ENCODE measurements at regions not wholly inside any gene's neighbourhood (a gene's known extent, or its start where the extent isn't known, plus 50 kb on each side); places are given as distances from the start of the nearest gene placed in this dataset.
"Not testable (repeated sequence)": the region's sequence is repeated elsewhere in the genome, so short reads cannot be mapped to it uniquely, and the experiment has no call there.

DNA sequence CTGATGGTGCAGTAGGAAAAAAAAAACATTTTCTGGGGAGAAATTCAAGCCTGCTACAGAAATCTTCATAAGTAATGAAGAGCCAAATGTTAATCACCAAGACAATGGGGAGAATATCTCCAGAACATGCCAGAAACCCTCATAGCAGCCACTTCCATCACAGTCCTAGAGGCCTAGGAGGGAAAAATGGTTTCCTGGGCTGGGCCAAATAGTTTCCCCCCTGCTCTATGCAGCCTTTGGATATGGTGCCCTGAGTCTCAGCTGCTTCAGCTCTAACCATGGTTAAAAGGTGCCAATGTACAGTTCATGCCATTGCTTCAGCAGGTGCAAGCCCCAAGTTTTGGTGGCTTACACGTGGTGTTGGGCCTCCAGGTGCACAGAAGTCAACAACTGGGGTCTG is 113.1 kb downstream of the ZNF648 start:
- no peak for DNase-seq (ENCODE audit: low spot score)

DNA sequence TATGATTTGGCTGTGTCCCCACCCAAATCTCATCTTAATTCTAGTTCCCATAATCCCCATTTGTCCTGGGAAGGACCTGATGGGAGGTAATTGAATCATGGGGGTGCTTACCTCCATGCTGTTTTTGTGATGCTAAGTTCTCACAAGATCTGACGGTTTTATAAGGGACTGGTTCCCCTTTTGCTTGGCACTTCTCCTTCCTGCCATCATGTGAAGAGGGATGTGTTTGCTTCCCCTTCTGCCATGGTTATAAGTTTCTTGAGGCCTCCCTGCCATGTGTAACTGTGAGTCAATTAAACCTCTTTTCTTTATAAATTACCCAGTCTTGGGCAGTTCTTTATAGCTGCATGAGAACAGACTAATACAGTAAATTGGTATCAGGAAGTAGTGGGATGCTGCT is 114.1 kb downstream of the ZNF648 start:
- DNase-seq (ENCODE audit: low spot score) = no peak

DNA sequence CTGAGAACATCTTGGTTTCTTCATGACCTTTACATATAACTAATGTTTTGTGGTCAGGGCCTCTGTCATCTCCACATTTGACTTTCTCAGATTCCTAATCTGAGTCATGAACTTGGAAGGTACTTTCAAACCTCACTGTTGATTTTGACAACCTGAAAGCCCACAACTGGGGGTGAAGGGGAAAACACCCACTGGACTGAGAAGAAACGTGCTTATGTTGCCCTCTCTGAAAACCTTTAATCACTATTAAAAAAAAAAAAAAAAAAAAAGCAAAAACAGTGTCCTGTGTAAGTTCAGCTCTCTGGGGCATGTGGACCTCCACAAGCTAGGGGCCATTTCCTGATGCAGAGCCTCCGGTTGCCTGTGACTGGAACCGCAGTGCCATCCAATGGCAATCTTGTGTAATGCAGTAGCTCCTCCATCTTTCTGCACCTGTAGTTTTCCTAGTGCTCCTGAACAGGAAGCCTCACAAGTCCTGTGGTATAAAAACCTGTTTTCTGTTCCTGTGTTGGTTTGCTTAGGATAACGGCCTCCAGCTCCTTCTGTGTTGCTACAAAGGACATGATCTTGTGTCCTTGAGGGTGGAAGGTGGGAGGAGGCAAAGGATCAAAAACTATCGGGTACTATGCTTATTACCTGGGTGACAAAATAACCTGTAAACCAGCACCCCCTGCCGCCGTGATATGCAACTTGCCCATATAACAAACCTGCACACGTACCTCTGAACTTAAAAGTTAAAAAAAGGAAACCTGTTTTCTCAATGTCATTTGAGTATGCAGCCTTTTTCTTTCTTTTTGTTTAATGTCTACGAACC is 124.5 kb downstream of the ZNF648 start:
- DNase-seq (ENCODE audit: low spot score) = peak; percentile 83

DNA sequence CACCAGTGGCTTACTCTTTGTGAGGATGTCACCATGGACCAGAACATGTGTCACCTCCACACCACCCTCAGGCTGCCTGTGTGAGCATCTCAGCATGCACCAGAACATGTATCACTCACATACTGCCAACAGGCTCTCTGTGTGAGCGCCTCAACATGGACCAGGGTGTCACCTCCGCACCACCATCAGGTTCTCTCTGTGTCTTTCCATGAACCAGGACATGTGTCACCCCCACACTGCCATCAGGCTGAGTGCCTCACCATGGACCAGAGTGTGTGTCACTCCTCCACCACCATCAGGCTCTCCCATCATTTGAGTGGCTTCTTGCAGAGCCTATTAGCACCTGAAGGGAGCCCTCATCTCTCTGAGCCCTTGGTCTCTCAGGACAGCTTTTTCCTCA is 125.2 kb downstream of the ZNF648 start:
- DNase-seq (ENCODE audit: low spot score) = no peak

DNA sequence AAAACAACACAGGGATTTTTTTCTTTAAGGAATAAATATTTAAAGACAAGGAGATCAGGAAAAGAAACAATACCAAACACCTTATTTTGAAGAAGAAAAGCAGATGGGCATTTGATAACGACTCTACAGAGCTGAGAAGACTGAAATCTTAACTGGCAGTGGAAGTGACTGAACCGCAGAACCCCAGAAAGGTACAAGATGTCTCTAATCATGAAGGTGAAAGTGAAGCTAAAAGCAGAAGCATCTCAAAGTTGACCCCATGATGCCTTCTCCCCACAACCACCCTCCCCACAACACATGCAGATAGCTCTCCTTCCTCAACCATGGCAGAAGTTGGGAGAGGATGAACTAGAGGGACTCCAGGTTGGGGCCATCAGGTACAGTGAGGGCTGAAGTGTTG is 129.6 kb downstream of the ZNF648 start:
- DNase-seq (ENCODE audit: low spot score) = no peak

- no peak for DNase-seq (ENCODE audit: low spot score)
These were observed 131.3 kb downstream of the ZNF648 start for GRCh38 chr1:181930187-181930586.

- no peak for DNase-seq (ENCODE audit: low spot score)
These were observed 134.8 kb downstream of the ZNF648 start for GRCh38 chr1:181926697-181927096.

DNA sequence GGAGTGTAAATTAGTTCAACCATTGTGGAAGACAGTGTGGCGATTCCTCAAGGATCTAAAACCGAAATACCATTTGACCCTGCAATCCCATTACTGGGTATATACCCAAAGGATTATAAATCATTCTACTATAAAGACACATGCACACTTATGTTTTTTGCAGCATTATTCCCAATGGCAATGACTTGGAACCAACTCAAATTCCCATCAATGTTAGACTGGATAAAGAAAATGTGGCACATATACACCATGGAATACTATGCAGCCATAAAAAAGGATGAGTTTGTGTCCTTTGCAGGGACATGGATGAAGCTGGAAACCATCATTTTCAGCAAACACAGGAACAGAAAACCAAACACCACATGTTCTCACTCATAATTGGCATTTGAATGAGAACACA is 137.5 kb downstream of the ZNF648 start:
- not testable (repeated sequence) for DNase-seq (ENCODE audit: low spot score)

- peak; percentile 31 for DNase-seq (ENCODE audit: low spot score)
These were observed 142.0 kb downstream of the ZNF648 start for GRCh38 chr1:181919542-181919941.

GRCh38 chr1:181918880-181919525 is 142.5 kb downstream of the ZNF648 start:
- DNase-seq (ENCODE audit: low spot score) = peak; percentile 18

DNA sequence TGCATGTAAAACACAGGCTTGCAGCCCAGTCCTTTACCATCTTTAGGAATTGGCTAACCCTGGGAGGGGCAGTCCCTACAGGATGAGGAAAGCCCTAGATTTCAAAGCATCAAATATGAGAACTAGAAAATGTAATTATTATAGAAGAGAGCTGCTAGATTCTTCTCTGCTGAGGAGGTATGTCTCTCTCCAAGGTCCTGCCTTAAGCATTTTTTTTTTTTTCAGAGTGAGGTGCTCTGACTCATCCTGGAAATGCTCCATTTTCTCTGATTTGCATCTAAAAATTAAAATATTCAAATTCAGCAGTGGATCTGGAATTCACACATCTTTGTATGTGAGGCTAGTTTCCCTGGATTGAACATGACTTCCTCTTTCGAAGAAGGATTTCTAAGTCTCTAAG is 149.8 kb downstream of the ZNF648 start:
- DNase-seq (ENCODE audit: low spot score) = no peak

DNA sequence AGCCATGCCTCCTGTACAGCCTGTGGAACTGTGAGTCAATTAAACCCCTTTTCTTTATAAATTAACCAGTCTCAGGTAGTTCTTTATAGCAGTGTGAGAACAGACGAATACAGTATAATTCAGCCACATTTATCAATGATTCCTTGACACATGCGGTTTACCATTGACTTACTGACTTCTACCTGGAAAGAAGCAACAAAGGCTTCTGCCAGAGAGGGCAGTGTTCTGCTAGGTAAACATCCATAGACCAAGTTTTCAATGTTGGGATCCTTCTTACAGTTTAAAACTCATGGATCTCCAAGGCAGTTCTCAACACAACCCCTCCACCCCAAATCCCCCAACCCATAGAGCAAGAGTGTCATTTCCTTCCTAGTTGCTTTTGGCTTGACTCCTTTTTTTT is 150.6 kb downstream of the ZNF648 start:
- DNase-seq (ENCODE audit: low spot score) = peak; percentile 24

DNA sequence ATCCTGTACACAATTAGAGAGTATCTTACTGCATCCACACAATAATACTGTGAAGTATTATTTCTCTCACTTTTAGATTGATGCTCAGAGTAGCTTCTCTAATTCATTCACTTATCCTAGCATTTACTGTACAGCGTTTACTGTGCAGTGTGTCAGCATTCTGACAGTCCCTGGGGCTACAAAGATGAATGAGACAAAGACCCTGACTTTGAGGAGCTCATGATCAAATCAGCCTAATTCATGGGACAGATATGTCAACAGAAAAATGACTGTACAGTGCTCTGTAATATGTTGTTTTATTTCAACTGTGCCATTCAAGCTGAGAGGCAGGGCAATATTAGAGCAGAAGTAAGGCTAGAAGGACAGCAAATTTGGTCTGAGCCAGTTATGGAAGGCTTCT is 152.5 kb downstream of the ZNF648 start:
- DNase-seq (ENCODE audit: low spot score) = no peak

DNA sequence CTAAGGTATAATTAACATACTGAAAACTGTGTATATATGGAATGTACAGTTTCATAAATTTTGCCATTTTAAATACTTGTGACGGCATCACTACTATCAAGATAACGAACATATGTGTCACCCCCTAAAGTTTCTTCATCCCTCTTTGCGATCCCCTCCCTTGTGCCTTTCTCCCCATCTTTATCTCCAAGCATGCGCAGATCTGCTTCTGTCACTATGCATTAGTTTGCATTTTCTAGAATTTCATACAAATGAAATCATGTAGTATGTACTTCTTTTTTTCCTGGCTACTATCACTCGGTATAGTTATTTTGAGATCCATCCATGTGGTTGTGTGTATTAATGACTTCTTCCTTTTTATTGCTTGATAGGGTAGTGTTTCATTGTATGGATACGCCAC is 154.9 kb downstream of the ZNF648 start:
- no peak for DNase-seq (ENCODE audit: low spot score)

DNA sequence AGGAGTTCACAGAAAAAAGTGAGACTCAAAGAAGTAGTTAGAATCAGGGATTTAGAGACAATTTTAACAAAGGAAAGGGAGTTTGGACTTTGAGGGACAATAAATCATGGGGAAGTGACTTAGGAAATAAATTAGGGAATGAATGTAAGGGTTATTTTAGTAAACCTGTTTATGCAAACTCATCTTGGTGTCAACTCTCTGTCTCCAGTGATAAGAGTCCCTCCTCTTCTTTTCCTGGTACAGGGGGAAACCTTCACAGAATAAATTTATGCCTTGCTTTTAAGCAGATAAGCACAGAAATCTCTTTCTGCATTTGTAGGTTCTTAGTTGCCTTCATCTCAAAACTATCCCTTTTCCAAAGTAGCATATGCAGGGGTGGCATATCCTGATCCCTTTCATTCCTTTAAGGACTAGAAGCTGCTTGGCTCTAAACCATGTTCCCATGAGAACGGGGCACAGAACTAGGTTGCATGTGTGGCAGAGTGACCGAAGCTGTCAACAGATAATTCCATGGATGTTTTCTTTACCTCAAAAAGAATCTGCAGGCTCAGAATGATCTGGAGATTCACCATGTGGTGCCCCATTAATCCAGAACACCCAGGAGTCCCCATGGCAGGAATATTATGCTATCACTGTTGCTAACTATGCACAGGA is 155.4 kb downstream of the ZNF648 start:
- DNase-seq (ENCODE audit: low spot score) = no peak

- no peak for DNase-seq (ENCODE audit: low spot score)
These were observed 162.7 kb downstream of the ZNF648 start for GRCh38 chr1:181898773-181899172.

DNA sequence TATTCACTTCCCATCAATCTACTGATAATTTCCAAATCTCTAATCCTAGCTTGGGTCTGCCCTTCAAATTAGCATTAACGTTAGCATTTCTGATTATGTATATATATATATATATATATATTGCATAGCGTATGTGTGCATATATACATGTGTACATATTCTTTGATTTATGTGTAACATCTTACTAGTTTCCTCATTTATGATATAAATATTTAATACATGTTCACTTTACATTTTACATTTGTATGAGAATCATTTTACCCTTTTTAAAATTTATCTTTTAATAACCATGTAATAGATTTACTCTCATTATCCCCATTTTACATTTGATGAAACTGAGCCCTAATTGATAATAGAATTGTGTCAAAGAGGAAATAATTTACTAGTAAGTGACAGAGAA is 164.7 kb downstream of the ZNF648 start:
- no peak for DNase-seq (ENCODE audit: low spot score)

DNA sequence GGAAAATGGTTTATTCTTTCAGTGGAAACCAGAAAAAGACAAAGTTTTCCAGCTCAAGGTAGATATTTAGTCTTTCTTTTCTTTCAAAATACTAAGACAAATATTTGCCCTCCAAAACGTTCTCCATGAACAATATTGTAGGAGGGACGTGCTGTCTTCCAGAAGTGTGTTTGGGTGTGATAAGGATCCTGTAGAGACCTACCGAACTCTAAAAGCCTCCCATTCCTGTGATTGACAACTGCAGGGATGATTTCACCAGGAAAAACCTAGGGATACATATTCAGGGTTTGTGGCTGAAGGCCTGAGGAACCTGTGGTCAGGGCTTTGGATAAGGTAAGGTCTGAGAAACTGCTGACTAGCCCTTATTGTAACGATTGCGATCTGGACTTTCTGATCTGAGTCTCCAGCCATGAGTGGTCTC is 167.1 kb downstream of the ZNF648 start:
- DNase-seq (ENCODE audit: low spot score) = no peak

DNA sequence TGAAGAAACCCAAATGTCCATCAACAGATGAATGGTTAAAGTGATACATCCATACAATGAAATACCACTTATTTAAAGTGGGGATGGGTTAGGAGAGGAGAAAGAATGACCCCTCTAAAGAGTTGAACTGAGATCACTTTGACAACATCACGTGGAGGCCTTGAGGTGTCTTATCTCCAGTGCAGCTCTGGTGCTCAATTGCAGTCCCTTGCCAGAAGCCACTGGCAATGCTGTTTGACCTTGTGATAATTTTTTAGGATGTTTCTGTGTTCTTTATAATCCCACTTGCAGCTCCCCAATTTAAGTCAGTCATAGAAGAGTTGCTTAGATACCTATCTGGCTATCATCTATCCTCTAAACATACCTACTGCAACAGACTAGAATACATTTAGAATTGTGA is 167.6 kb downstream of the ZNF648 start:
- DNase-seq (ENCODE audit: low spot score) = no peak

GRCh38 chr1:181893150-181893549 is 168.4 kb downstream of the ZNF648 start:
- not testable (repeated sequence) for DNase-seq (ENCODE audit: low spot score)

DNA sequence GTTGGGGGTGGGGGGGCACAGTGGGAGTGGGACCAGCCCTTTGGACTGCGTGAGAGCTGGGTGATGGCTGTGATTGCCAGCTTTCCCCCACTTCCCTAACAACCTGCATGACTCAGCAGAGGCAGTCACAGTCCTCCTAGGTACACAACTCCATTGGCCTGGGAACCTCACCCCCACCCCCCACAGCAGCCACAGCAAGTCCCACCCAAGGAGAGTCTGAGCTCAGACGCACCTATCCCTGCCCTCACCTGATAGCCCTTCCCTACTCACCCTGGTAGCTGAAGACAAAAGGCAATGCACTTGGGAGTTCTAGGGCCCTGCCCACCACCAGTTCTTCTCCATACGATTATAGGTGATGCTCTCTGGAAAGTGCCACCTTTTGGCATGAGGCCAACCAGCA is 188.9 kb downstream of the ZNF648 start:
- DNase-seq (ENCODE audit: low spot score) = no peak

GRCh38 chr1:181863736-181864135 is 197.8 kb downstream of the ZNF648 start:
- no peak for DNase-seq (ENCODE audit: low spot score)

DNA sequence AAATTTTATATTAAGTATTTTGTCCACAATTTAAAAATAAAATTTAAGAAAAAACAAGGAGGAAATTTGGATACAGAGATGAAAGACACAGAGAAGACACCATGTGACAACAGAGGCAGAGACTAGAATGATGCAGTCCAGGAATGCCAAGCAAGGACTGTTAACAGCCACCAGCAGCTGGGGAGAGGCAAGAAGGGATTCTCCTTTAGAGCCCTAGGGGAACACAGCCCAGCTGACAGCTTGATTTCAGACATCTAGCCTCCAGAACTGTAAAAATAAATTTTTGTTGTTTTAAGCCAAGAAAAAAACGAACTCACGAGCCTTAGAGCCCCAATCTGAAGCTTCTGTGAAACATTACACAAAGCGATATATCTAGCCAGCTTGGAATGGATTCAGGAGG is 198.5 kb downstream of the ZNF648 start:
- DNase-seq (ENCODE audit: low spot score) = no peak
